ENCODE measurements at regions not wholly inside any gene's neighbourhood (a gene's known extent, or its start where the extent isn't known, plus 50 kb on each side); places are given as distances from the start of the nearest gene placed in this dataset.

- Histone ChIP-seq H2AFZ (ENCODE audit: low read depth, low read length) (no peak overlapping the region), H4K20me1 (replicated peaks; ENCODE audit: control insufficient read depth, extremely low read depth, insufficient read depth, low read length) (no peaks in the 10 kb centered on the region), H3K4me1 (ENCODE audit: control insufficient read depth, extremely low read depth, insufficient read depth, low read length) (no peaks in the 10 kb centered on the region), H3K27me3 (ENCODE audit: control insufficient read depth in 2 of 2, insufficient read depth in 2 of 2, low read length in 2 of 2) (peaks cover 1 to 5% of the 10 kb centered on the region in 2 experiments), H3K27ac (ENCODE audit: insufficient read depth, low read depth, low read length) (no peak overlapping the region), H3K4me2 (ENCODE audit: insufficient read depth, low read length) (no peak overlapping the region), H3K9ac (replicated peaks; ENCODE audit: extremely low read depth, insufficient read depth, low read length) (no peak overlapping the region), H3K4me3 (replicated peaks in 1 of 3; ENCODE audit: insufficient read depth in 1 of 3, low read depth in 1 of 3, low read length in 3 of 3) (no peak overlapping the region), H3K9me1 (replicated peaks; ENCODE audit: control insufficient read depth, extremely low read depth, insufficient read depth, low read length) (no peaks in the 10 kb centered on the region), H3K36me3 (ENCODE audit: control insufficient read depth in 2 of 2, extremely low read depth in 1 of 2, insufficient read depth in 2 of 2, low read length in 2 of 2) (no peaks in the 10 kb centered on the region), H3K79me2 (ENCODE audit: control insufficient read depth, insufficient read depth, low read length) (no peaks in the 10 kb centered on the region), H3K9me3 (replicated peaks; ENCODE audit: control insufficient read depth, insufficient read depth, low read length) (no peaks in the 10 kb centered on the region)
- FAIRE-seq (no peak), DNase-seq (ENCODE audit: low read depth, low spot score) (no peak)
- intact Hi-C loops (cut with micrococcal nuclease) (no loop called here), dilution Hi-C loops (cut with MboI; ENCODE audit: extremely low pct_ligation_motif_present, low sequenced_read_pairs) (no loop called here)
- ChIA-PET CTCF (no interaction called here), POLR2A (no interaction called here)
- TF ChIP-seq MYC (IDR thresholded peaks at IDR 0.05; ENCODE audit: low read depth, low read length), result no peak
- no peak for TF ChIP-seq POLR2A (IDR thresholded peaks at IDR 0.05; ENCODE audit: low read depth, low read length)
- no peak for TF ChIP-seq JUN (IDR thresholded peaks at IDR 0.05; ENCODE audit: borderline replicate concordance, insufficient read depth, insufficient read length, low read depth)
- no peak for TF ChIP-seq EZH2 (IDR thresholded peaks at IDR 0.05; ENCODE audit: borderline replicate concordance, low read depth, low read length, severe bottlenecking)
- TF ChIP-seq CTCF (IDR thresholded peaks at IDR 0.05; ENCODE audit: extremely low read depth in 1 of 2, insufficient read depth in 1 of 2, low read depth in 1 of 2, low read length in 2 of 2), result no peak
- no peak for TF ChIP-seq POLR2AphosphoS5 (IDR thresholded peaks at IDR 0.05; ENCODE audit: insufficient read depth, low read depth, low read length)
- no peak for TF ChIP-seq FOS (IDR thresholded peaks at IDR 0.05; ENCODE audit: borderline replicate concordance, insufficient read depth, low read length)
- no peak for TF ChIP-seq GATA2 (IDR thresholded peaks at IDR 0.05; ENCODE audit: insufficient read depth, insufficient read length, low read depth, low read length)
- no peak for TF ChIP-seq MAX (IDR thresholded peaks at IDR 0.05; ENCODE audit: insufficient read depth, insufficient read length)
- no TSS peak for BruUV-seq (replicated peaks)
These were observed 119.3 kb downstream of the SIK1 start for GRCh38 chr21:43307677-43308070.
